ENCODE measurements at regions not wholly inside any gene's neighbourhood (a gene's known extent, or its start where the extent isn't known, plus 50 kb on each side); places are given as distances from the start of the nearest gene placed in this dataset.

DNA sequence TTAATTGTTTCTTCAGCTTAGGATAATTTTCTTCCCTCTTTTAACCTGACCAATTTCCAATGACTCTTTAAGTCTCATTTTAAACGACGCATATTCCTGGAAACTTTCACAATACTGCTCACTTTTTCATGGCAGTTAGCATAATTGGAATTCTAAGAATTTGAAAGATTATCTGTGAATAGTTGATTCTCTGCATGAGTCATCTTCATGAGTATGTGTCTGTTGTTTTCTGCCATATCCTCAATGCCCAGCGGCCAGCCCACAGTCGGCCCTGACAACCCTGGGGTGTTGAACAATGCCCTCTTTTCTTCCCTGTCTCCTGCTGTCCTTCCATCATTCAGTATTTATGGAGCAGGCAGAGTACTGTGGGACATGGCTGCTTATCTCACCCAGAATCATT lies 554.2 kb downstream of the CDH26 start:
- H3K23me2 ChIP-seq (ENCODE audit: low read depth, low read length), result no peaks in the 10 kb centered on the region
- H4K20me1 ChIP-seq (replicated peaks in 1 of 2; ENCODE audit: control insufficient read depth in 1 of 2, insufficient read depth in 2 of 2, low read length in 2 of 2), result no peaks in the 10 kb centered on the region
- H3K27ac ChIP-seq (ENCODE audit: low read depth, low read length), result no peak overlapping the region
- H4K5ac ChIP-seq (ENCODE audit: insufficient read length, low read depth, low read length), result no peak overlapping the region
- no peak overlapping the region; a peak in 1 of 8 replicates for H3K4me3 ChIP-seq (ENCODE audit: extremely low read depth in 1 of 4, insufficient read depth in 2 of 4, low read depth in 3 of 4, low read length in 4 of 4)
- H2BK20ac ChIP-seq (ENCODE audit: low read length), result no peak overlapping the region
- H3K79me1 ChIP-seq (ENCODE audit: low read depth, low read length), result no peaks in the 10 kb centered on the region
- H2AK5ac ChIP-seq (ENCODE audit: low read depth, low read length), result no peak overlapping the region
- no peak overlapping the region for H3K18ac ChIP-seq (ENCODE audit: extremely low read depth, low read length)
- H3K14ac ChIP-seq (ENCODE audit: insufficient read length), result no peak overlapping the region
- no peak overlapping the region for H2BK15ac ChIP-seq (ENCODE audit: low read length)
- peak overlapping the region; percentile 4; the same call in 1 of the 2 replicates for H2BK5ac ChIP-seq (ENCODE audit: low read depth, low read length)
- H2BK12ac ChIP-seq (ENCODE audit: low read depth, low read length), result no peak overlapping the region
- ChIA-PET POLR2A (ENCODE audit: partially characterized antibody) (no interaction called here), CTCF (ENCODE audit: partially characterized antibody) (no interaction called here)
- no peak overlapping the region for H3K23ac ChIP-seq (ENCODE audit: insufficient read length)
- WGBS, 2 experiments (ENCODE audit: extremely low coverage in 1 of 2, insufficient coverage in 1 of 2, insufficient read length in 1 of 2, insufficient replicate concordance in 2 of 2, low coverage in 1 of 2, low lambda C conversion rate in 2 of 2, missing lambda C conversion rate in 1 of 2), result 46% methylated on average over 4 of the region's 4 CpGs; no CpG with 5 or more reads in 1 of the 2 experiments
- H3K9me3 ChIP-seq (ENCODE audit: insufficient read depth in 2 of 2, low read depth in 1 of 2, low read length in 1 of 2), result no peaks in the 10 kb centered on the region
- 0 out of 4 replicates have a peak overlapping the region, but pooled peaks have one; percentile 9 to 11 for H3K4me2 ChIP-seq (ENCODE audit: insufficient read depth in 1 of 2, low read depth in 2 of 2, low read length in 2 of 2)
- peak in 1 of 2 experiments; percentile 29 for DNase-seq (ENCODE audit: low read depth in 1 of 2, low spot score in 2 of 2)
- no peak overlapping the region for H3K56ac ChIP-seq (replicated peaks; ENCODE audit: insufficient read length, low read depth, low read length)
- no peaks in the 10 kb centered on the region for H3K79me2 ChIP-seq (ENCODE audit: control insufficient read depth in 1 of 2, insufficient read depth in 2 of 2, low read length in 2 of 2)
- H3K9ac ChIP-seq (replicated peaks in 1 of 4; ENCODE audit: extremely low read depth in 1 of 4, low read depth in 3 of 4, low read length in 3 of 4), result no peak overlapping the region
- FAIRE-seq, result no peak
- no peaks in the 10 kb centered on the region for H3K36me3 ChIP-seq (ENCODE audit: control insufficient read depth in 2 of 4, insufficient read depth in 4 of 4, low read length in 3 of 4)
- no peak overlapping the region for H2BK120ac ChIP-seq (replicated peaks; ENCODE audit: low read depth, low read length)
- no peaks in the 10 kb centered on the region; a peak in 1 of 7 replicates for H3K27me3 ChIP-seq (replicated peaks in 1 of 4; ENCODE audit: control insufficient read depth in 3 of 4, extremely low read depth in 1 of 4, insufficient read depth in 3 of 4, low read length in 3 of 4)
- no peak overlapping the region for H2AFZ ChIP-seq (ENCODE audit: low read length)
- H3K4me1 ChIP-seq (replicated peaks in 1 of 4; ENCODE audit: control insufficient read depth in 3 of 4, insufficient read depth in 4 of 4, low read length in 3 of 4), result peaks cover 2 to 5% (median 3%) of the 10 kb centered on the region in 4 experiments; a peak in 2 of 7 replicates
- H4K91ac ChIP-seq (replicated peaks; ENCODE audit: insufficient read length, low read length), result no peak overlapping the region
- H3K4ac ChIP-seq (replicated peaks; ENCODE audit: insufficient read length, low read depth, low read length), result no peak overlapping the region
- H4K8ac ChIP-seq (ENCODE audit: extremely low read depth, insufficient read depth, low read length), result no peak overlapping the region
- TF ChIP-seq YY1 (IDR thresholded peaks at IDR 0.05; ENCODE audit: low read depth, low read length) (0 out of 2 replicates have a peak, but pooled peaks have one; percentile 38), TEAD4 (IDR thresholded peaks at IDR 0.05; ENCODE audit: low read depth, low read length) (0 out of 2 replicates have a peak, but pooled peaks have one; percentile 36), RXRA (IDR thresholded peaks at IDR 0.05; ENCODE audit: insufficient read depth, low read depth, low read length) (no peak), NANOG (IDR thresholded peaks at IDR 0.05; ENCODE audit: insufficient read depth, low read depth, low read length, poor library complexity, severe bottlenecking) (peak; percentile 25), EZH2 (IDR thresholded peaks at IDR 0.05; ENCODE audit: low read depth, low read length, severe bottlenecking) (no peak), MAX (IDR thresholded peaks at IDR 0.05) (no peak), CHD1 (IDR thresholded peaks at IDR 0.05; ENCODE audit: low read depth, low read length) (no peak), MAFK (IDR thresholded peaks at IDR 0.05; ENCODE audit: low read depth, low read length) (no peak), KDM4A (IDR thresholded peaks at IDR 0.05; ENCODE audit: low read depth, low read length, severe bottlenecking) (no peak), SP4 (IDR thresholded peaks at IDR 0.05; ENCODE audit: low read length) (no peak), PHF8 (conservative IDR thresholded peaks at IDR 0.05; ENCODE audit: low read depth, low read length) (no peak), TAF7 (optimal IDR thresholded peaks at IDR 0.05; ENCODE audit: borderline replicate concordance, low read depth, low read length) (no peak)
- TF ChIP-seq, protein P1, sequence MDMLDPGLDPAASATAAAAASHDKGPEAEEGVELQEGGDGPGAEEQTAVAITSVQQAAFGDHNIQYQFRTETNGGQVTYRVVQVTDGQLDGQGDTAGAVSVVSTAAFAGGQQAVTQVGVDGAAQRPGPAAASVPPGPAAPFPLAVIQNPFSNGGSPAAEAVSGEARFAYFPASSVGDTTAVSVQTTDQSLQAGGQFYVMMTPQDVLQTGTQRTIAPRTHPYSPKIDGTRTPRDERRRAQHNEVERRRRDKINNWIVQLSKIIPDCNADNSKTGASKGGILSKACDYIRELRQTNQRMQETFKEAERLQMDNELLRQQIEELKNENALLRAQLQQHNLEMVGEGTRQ (IDR thresholded peaks at IDR 0.05; ENCODE audit: low read length), result no peak

Data from H1 (cell line).